Endothelial cell of umbilical vein (primary cell): ENCODE measurements at regions not wholly inside any gene's neighbourhood (a gene's known extent, or its start where the extent isn't known, plus 50 kb on each side); places are given as distances from the start of the nearest gene placed in this dataset.

Experiments used
- BruUV-seq: library from RNA; stranded (reverse); fragments of 400-500 nt; replicated peaks from 2 replicates; lab custom pipeline; 2021; lab: Mats Ljungman, UMichigan
- CTCF ChIA-PET: fragments of 300-600, 350-600 bp; sonication (Branson Sonifier 250); formaldehyde crosslinking; loops from one replicate; lab custom pipeline; 2021; ENCODE audit warnings: antibody characterized with exemption, inconsistent platforms; lab: Charles Lee
- POLR2A ChIA-PET: fragments of 300-600, 350-600 bp; sonication (Branson Sonifier 250); formaldehyde crosslinking; loops from one replicate; lab custom pipeline; 2021; ENCODE audit warnings: antibody characterized with exemption, inconsistent platforms; lab: Charles Lee
- DNase-seq: peaks from one replicate; pipeline ENCODE4 v3.0.0-alpha.2; 2011; ENCODE audit warnings: low read depth, low spot score
- FAIRE-seq: peaks from 2 replicates; lab custom pipeline; 2011; peaks lifted over from hg19 to GRCh38; lab: Jason Lieb, UNC
- H2AFZ ChIP-seq: 2 replicates; pipeline ENCODE4 v1.6.0; 2012; ENCODE audit warnings: low read depth, low read length, control low read depth, inconsistent platforms
- H3K27ac ChIP-seq: 2 replicates; pipeline ENCODE4 v1.5.1; 2011; ENCODE audit warnings: low read depth, mild to moderate bottlenecking, control low read depth, low read length, moderate library complexity; ENCODE audit not compliant: insufficient read depth
- H3K27me3 ChIP-seq, 2 experiments: 2 replicates each; pipeline versions ENCODE4 v1.6.0 to v1.6.1; 2011; ENCODE audit warnings: low read length in 2 of 2, mixed read lengths in 1 of 2; ENCODE audit not compliant: control insufficient read depth in 2 of 2, insufficient read depth in 2 of 2
- H3K36me3 ChIP-seq, 2 experiments: 2 replicates in 1 of 2; 3 replicates in 1 of 2; pipeline ENCODE4 v1.5.1; 2011; ENCODE audit warnings: low read length in 2 of 2, mild to moderate bottlenecking in 1 of 2, moderate library complexity in 1 of 2; ENCODE audit not compliant: control insufficient read depth in 2 of 2, insufficient read depth in 2 of 2; ENCODE audit errors: extremely low read depth in 1 of 2
- H3K4me1 ChIP-seq: 3 replicates; pipeline ENCODE4 v1.5.1; 2011; ENCODE audit warnings: mild to moderate bottlenecking, low read length; ENCODE audit not compliant: control insufficient read depth, insufficient read depth; ENCODE audit errors: extremely low read depth
- H3K4me2 ChIP-seq: 2 replicates; pipeline ENCODE4 v1.6.1; 2011; ENCODE audit warnings: low read length, control low read depth, mixed read lengths; ENCODE audit not compliant: insufficient read depth
- H3K4me3 ChIP-seq, 3 experiments: fragments of 200-600 bp in 1 of 3; sonication (generic), shearing (Covaris generic) in 1 of 3; replicated peaks in 1 of 3; 2 replicates each; pipeline ENCODE4 v1.5.1; 2011 to 2016; ENCODE audit warnings: control low read depth in 3 of 3, low read length in 3 of 3, mild to moderate bottlenecking in 2 of 3, inconsistent platforms in 1 of 3, low read depth in 1 of 3, moderate library complexity in 1 of 3; ENCODE audit not compliant: insufficient read depth in 1 of 3
- H3K79me2 ChIP-seq: 2 replicates; pipeline ENCODE4 v1.6.0; 2012; ENCODE audit warnings: low read length, inconsistent platforms; ENCODE audit not compliant: control insufficient read depth, insufficient read depth
- H3K9ac ChIP-seq: replicated peaks from 2 replicates; pipeline ENCODE3; 2011; ENCODE audit warnings: low read length, control low read depth; ENCODE audit not compliant: insufficient read depth; ENCODE audit errors: extremely low read depth
- H3K9me1 ChIP-seq: replicated peaks from 3 replicates; pipeline ENCODE4 v1.6.0; 2011; ENCODE audit warnings: mild to moderate bottlenecking, low read length; ENCODE audit not compliant: control insufficient read depth, insufficient read depth; ENCODE audit errors: extremely low read depth
- H3K9me3 ChIP-seq: replicated peaks from 2 replicates; pipeline ENCODE4 v1.5.1; 2012; ENCODE audit warnings: low read length, inconsistent platforms; ENCODE audit not compliant: control insufficient read depth, insufficient read depth
- H4K20me1 ChIP-seq: replicated peaks from 2 replicates; pipeline ENCODE3; 2011; ENCODE audit warnings: mild to moderate bottlenecking, low read length; ENCODE audit not compliant: control insufficient read depth, insufficient read depth; ENCODE audit errors: extremely low read depth
- CTCF ChIP-seq, 2 donors: IDR thresholded peaks; 1 replicate in 1 of 2; 2 replicates in 1 of 2; pipeline ENCODE4 v1.5.1; 2011; ENCODE audit warnings: low read length in 2 of 2, mild to moderate bottlenecking in 2 of 2, moderate library complexity in 2 of 2, control low read depth in 1 of 2, inconsistent platforms in 1 of 2, low read depth in 1 of 2; ENCODE audit not compliant: insufficient read depth in 1 of 2; ENCODE audit errors: extremely low read depth in 1 of 2
- EZH2 ChIP-seq: IDR thresholded peaks from 2 replicates; pipeline ENCODE4 v1.6.1; 2012; ENCODE audit warnings: borderline replicate concordance, low read depth, mild to moderate bottlenecking, moderate library complexity, low read length, inconsistent platforms; ENCODE audit not compliant: severe bottlenecking
- FOS ChIP-seq: IDR thresholded peaks from 2 replicates; pipeline ENCODE4 v1.6.1; 2011; ENCODE audit warnings: mild to moderate bottlenecking, low read length, moderate library complexity, borderline replicate concordance; ENCODE audit not compliant: insufficient read depth
- GATA2 ChIP-seq: IDR thresholded peaks from 2 replicates; pipeline ENCODE4 v1.7.0; 2011; ENCODE audit warnings: low read depth, mild to moderate bottlenecking, moderate library complexity, mixed read lengths, low read length; ENCODE audit not compliant: insufficient read length, insufficient read depth
- JUN ChIP-seq: IDR thresholded peaks from 2 replicates; pipeline ENCODE4 v1.6.1; 2011; ENCODE audit warnings: borderline replicate concordance, low read depth; ENCODE audit not compliant: insufficient read length, insufficient read depth
- MAX ChIP-seq: IDR thresholded peaks from 2 replicates; pipeline ENCODE4 v1.6.1; 2011; ENCODE audit not compliant: insufficient read depth, insufficient read length
- MYC ChIP-seq: IDR thresholded peaks from one replicate; pipeline ENCODE4 v1.6.1; 2011; ENCODE audit warnings: mild to moderate bottlenecking, low read depth, low read length
- POLR2A ChIP-seq: IDR thresholded peaks from 2 replicates; pipeline ENCODE4 v1.6.1; 2012; ENCODE audit warnings: low read depth, mild to moderate bottlenecking, control low read depth, low read length
- POLR2AphosphoS5 ChIP-seq: IDR thresholded peaks from 2 replicates; pipeline ENCODE4 v1.6.1; 2012; ENCODE audit warnings: low read depth, mild to moderate bottlenecking, control low read depth, low read length, moderate library complexity; ENCODE audit not compliant: insufficient read depth
- dilution Hi-C: fragments of 300-500 bp; cut with MboI; formaldehyde crosslinking; loops from one replicate; pipeline ENCODE4 v1.15.0; 2019; ENCODE audit warnings: low sequenced_read_pairs; ENCODE audit not compliant: extremely low pct_ligation_motif_present
- intact Hi-C: fragments of 100-400 bp; cut with micrococcal nuclease; formaldehyde crosslinking; loops from one replicate; pipeline ENCODE4 v1.10.0; 2022

GRCh38 chr5:143618141-143618540, 193.8 kb upstream of the HMHB1 start:
- no peak for TF ChIP-seq EZH2
- no peak for TF ChIP-seq JUN
- TF ChIP-seq POLR2A: no peak
- TF ChIP-seq MAX: no peak
- TF ChIP-seq POLR2AphosphoS5: no peak
- no peak for TF ChIP-seq GATA2
- no peak for TF ChIP-seq MYC
- no peak for TF ChIP-seq CTCF (IDR thresholded peaks at IDR 0.05; ENCODE audit: extremely low read depth in 1 of 2, insufficient read depth in 1 of 2, low read depth in 1 of 2, low read length in 2 of 2)
- no peak for TF ChIP-seq FOS
- CTCF ChIA-PET: interaction anchor here (0.7 kb wide), 1 partner anchor 19 kb away, joined by 3 read pairs; no protein-coding TSS in a partner anchor
- no peak overlapping the region for H3K4me3 ChIP-seq
- H3K4me2 ChIP-seq: no peak overlapping the region
- H3K27me3 ChIP-seq: no peaks in the 10 kb centered on the region
- intact Hi-C loops: no loop called here
- no peaks in the 10 kb centered on the region for H3K4me1 ChIP-seq
- POLR2A ChIA-PET: no interaction called here
- H3K36me3 ChIP-seq: no peaks in the 10 kb centered on the region
- no peak overlapping the region for H3K9ac ChIP-seq
- no peaks in the 10 kb centered on the region for H3K79me2 ChIP-seq
- H4K20me1 ChIP-seq: no peaks in the 10 kb centered on the region
- dilution Hi-C loops: no loop called here
- no peaks in the 10 kb centered on the region for H3K9me3 ChIP-seq
- no peak for DNase-seq
- H3K27ac ChIP-seq: no peak overlapping the region
- FAIRE-seq: no peak
- H2AFZ ChIP-seq: no peak overlapping the region
- H3K9me1 ChIP-seq: no peaks in the 10 kb centered on the region
- BruUV-seq: no TSS peak
